CD14-positive monocyte (primary cell): ENCODE measurements at regions not wholly inside any gene's neighbourhood (a gene's known extent, or its start where the extent isn't known, plus 50 kb on each side); places are given as distances from the start of the nearest gene placed in this dataset.

ENCODE experiments used
- DNase-seq, 3 donors: peaks; one replicate each; pipeline ENCODE4 v3.0.0-alpha.2; 2011 to 2022
- H2AFZ ChIP-seq: 2 replicates; pipeline ENCODE4 v1.6.0; 2012; ENCODE audit warnings: mild to moderate bottlenecking, low read depth, low read length, inconsistent platforms; ENCODE audit not compliant: insufficient read depth, poor library complexity, severe bottlenecking
- H3K27ac ChIP-seq, 2 donors: 1 replicate in 1 of 2; 2 replicates in 1 of 2; pipeline ENCODE4 v1.5.1; 2012 to 2013; ENCODE audit warnings: low read length in 2 of 2, control low read depth in 1 of 2, inconsistent platforms in 1 of 2, low read depth in 1 of 2, mild to moderate bottlenecking in 1 of 2
- H3K27me3 ChIP-seq, 2 donors: one replicate each; pipeline versions ENCODE4 v1.6.0 to v1.6.1; 2011 to 2013; ENCODE audit warnings: low read length in 2 of 2; ENCODE audit not compliant: control insufficient read depth in 2 of 2, insufficient read depth in 2 of 2
- H3K36me3 ChIP-seq, 2 donors: replicated peaks in 1 of 2; 1 replicate in 1 of 2; 2 replicates in 1 of 2; pipeline versions ENCODE4 v1.5.1 to v1.6.1; 2012 to 2013; ENCODE audit warnings: low read length in 2 of 2, control low read depth in 1 of 2, inconsistent platforms in 1 of 2, mild to moderate bottlenecking in 1 of 2; ENCODE audit not compliant: insufficient read depth in 2 of 2, control insufficient read depth in 1 of 2
- H3K4me1 ChIP-seq, 2 donors: 1 replicate in 1 of 2; 2 replicates in 1 of 2; pipeline versions ENCODE4 v1.5.1 to v1.6.1; 2012 to 2013; ENCODE audit warnings: low read length in 2 of 2, control low read depth in 1 of 2, inconsistent platforms in 1 of 2, mild to moderate bottlenecking in 1 of 2, moderate library complexity in 1 of 2; ENCODE audit not compliant: insufficient read depth in 2 of 2, control insufficient read depth in 1 of 2
- H3K4me2 ChIP-seq: replicated peaks from 2 replicates; pipeline ENCODE3; 2012; ENCODE audit warnings: low read length, moderate library complexity, mild to moderate bottlenecking; ENCODE audit not compliant: poor library complexity, severe bottlenecking; ENCODE audit errors: extremely low read depth
- H3K4me3 ChIP-seq, 3 experiments: fragments of 200-600 bp in 1 of 3; sonication (generic) in 1 of 3; replicated peaks in 1 of 3; 1 replicate in 2 of 3; 2 replicates in 1 of 3; pipeline ENCODE4 v1.5.1; 2011 to 2013; ENCODE audit warnings: low read length in 3 of 3, mild to moderate bottlenecking in 3 of 3, control low read depth in 2 of 3, low read depth in 2 of 3, inconsistent platforms in 1 of 3, moderate library complexity in 1 of 3
- H3K79me2 ChIP-seq: 2 replicates; pipeline ENCODE4 v1.6.0; 2012; ENCODE audit warnings: mild to moderate bottlenecking, control low read depth, inconsistent platforms, low read length, moderate library complexity; ENCODE audit not compliant: insufficient read depth
- H3K9ac ChIP-seq: 2 replicates; pipeline ENCODE4 v1.6.0; 2017; ENCODE audit warnings: low read length, mild to moderate bottlenecking; ENCODE audit not compliant: insufficient read depth, poor library complexity, severe bottlenecking
- H3K9me3 ChIP-seq, 2 donors: replicated peaks in 1 of 2; 1 replicate in 1 of 2; 2 replicates in 1 of 2; pipeline versions ENCODE4 v1.5.1 to v1.6.1; 2012 to 2013; ENCODE audit warnings: low read length in 2 of 2, control low read depth in 1 of 2; ENCODE audit not compliant: control insufficient read depth in 1 of 2, insufficient read depth in 1 of 2
- H4K20me1 ChIP-seq: 2 replicates; pipeline ENCODE4 v1.6.0; 2012; ENCODE audit warnings: mild to moderate bottlenecking, low read length, control low read depth, moderate library complexity; ENCODE audit not compliant: insufficient read depth
- H3K27ac Mint-ChIP-seq, 7 donors: one replicate each; pipeline ENCODE4 v1.8.0; 2020; ENCODE audit warnings: mild to moderate bottlenecking in 7 of 7, mixed read lengths in 7 of 7, moderate library complexity in 6 of 7, inconsistent platforms in 2 of 7
- H3K27me3 Mint-ChIP-seq, 3 donors: one replicate each; pipeline ENCODE4 v1.8.0; 2021 to 2022; ENCODE audit warnings: low read depth in 3 of 3, mild to moderate bottlenecking in 3 of 3, mixed read lengths in 3 of 3, moderate library complexity in 3 of 3, inconsistent platforms in 1 of 3
- H3K36me3 Mint-ChIP-seq, 2 donors: one replicate each; pipeline ENCODE4 v1.8.0; 2020; ENCODE audit warnings: mixed read lengths in 2 of 2, inconsistent platforms in 1 of 2, mild to moderate bottlenecking in 1 of 2
- H3K4me1 Mint-ChIP-seq: one replicate; pipeline ENCODE4 v1.8.0; 2020; ENCODE audit warnings: mild to moderate bottlenecking, mixed read lengths
- H3K4me3 Mint-ChIP-seq, 2 donors: one replicate each; pipeline ENCODE4 v1.8.0; 2020; ENCODE audit warnings: mild to moderate bottlenecking in 2 of 2, mixed read lengths in 2 of 2, moderate library complexity in 1 of 2
- H3K9me3 Mint-ChIP-seq, 7 donors: one replicate each; pipeline ENCODE4 v1.8.0; 2020 to 2022; ENCODE audit warnings: mixed read lengths in 7 of 7, mild to moderate bottlenecking in 6 of 7, moderate library complexity in 6 of 7, inconsistent platforms in 2 of 7
- CTCF ChIP-seq: fragments of 200-600 bp; IDR thresholded peaks from one replicate; pipeline ENCODE4 v1.8.0; 2022; ENCODE audit warnings: antibody characterized with exemption, mild to moderate bottlenecking
- WGBS: methylation state at CpG from one replicate; pipeline ENCODE4 v1.1.5; 2013; ENCODE audit warnings: missing lambda C conversion rate; ENCODE audit not compliant: insufficient coverage; 5-methylcytosine and 5-hydroxymethylcytosine counted together
- intact Hi-C, 2 donors: fragments of 100-400 bp; cut with micrococcal nuclease; formaldehyde crosslinking; loops; one replicate each; pipeline versions ENCODE4 v1.15.0 to v1.15.1; 2023

GRCh38 chr7:27427416-27427815 is 184.8 kb downstream of the EVX1 start:
- no peak for TF ChIP-seq CTCF
- WGBS = no CpG with 5 or more reads among the region's 4 CpGs
- Mint-ChIP-seq H3K4me1 (peaks cover 9% of the 10 kb centered on the region), H3K27ac (no peak overlapping the region), H3K36me3 (no peaks in the 10 kb centered on the region), H3K4me3 (no peak overlapping the region), H3K27me3 (peaks cover 15 to 33% (median 21%) of the 10 kb centered on the region in 3 donors), H3K9me3 (no peaks in the 10 kb centered on the region)
- Histone ChIP-seq H3K27me3 (peaks cover 4% of the 10 kb centered on the region in 2 donors), H3K27ac (no peak overlapping the region), H3K4me1 (peaks cover 0 to 7% of the 10 kb centered on the region in 2 donors), H4K20me1 (no peaks in the 10 kb centered on the region), H3K9me3 (no peaks in the 10 kb centered on the region), H3K79me2 (no peaks in the 10 kb centered on the region), H3K9ac (no peak overlapping the region), H3K4me3 (no peak overlapping the region), H2AFZ (no peak overlapping the region), H3K4me2 (no peak overlapping the region), H3K36me3 (no peaks in the 10 kb centered on the region)
- DNase-seq = no peak
- intact Hi-C loops = no loop called here

GRCh38 chr7:27430105-27430504 is 187.5 kb downstream of the EVX1 start:
- H3K4me1 Mint-ChIP-seq = peaks cover 5% of the 10 kb centered on the region
- Histone ChIP-seq H4K20me1 (no peaks in the 10 kb centered on the region), H3K4me1 (peaks cover 0 to 7% of the 10 kb centered on the region in 2 donors), H3K79me2 (no peaks in the 10 kb centered on the region), H3K4me2 (no peak overlapping the region), H3K9ac (no peak overlapping the region), H3K27ac (no peak overlapping the region), H3K36me3 (no peaks in the 10 kb centered on the region), H2AFZ (no peak overlapping the region), H3K9me3 (no peaks in the 10 kb centered on the region), H3K4me3 (no peak overlapping the region), H3K27me3 (peaks cover 4% of the 10 kb centered on the region in 2 donors)
- H3K4me3 Mint-ChIP-seq = no peak overlapping the region
- H3K27me3 Mint-ChIP-seq = peaks cover 14 to 22% (median 17%) of the 10 kb centered on the region in 3 donors
- H3K27ac Mint-ChIP-seq = no peak overlapping the region
- intact Hi-C loops = no loop called here
- no peaks in the 10 kb centered on the region for H3K9me3 Mint-ChIP-seq
- no CpG with 5 or more reads among the region's 2 CpGs for WGBS
- no peaks in the 10 kb centered on the region for H3K36me3 Mint-ChIP-seq
- no peak for DNase-seq
- no peak for TF ChIP-seq CTCF
